ENCODE measurements at regions not wholly inside any gene's neighbourhood (a gene's known extent, or its start where the extent isn't known, plus 50 kb on each side); places are given as distances from the start of the nearest gene placed in this dataset.
"Not testable (repeated sequence)": the region's sequence is repeated elsewhere in the genome, so short reads cannot be mapped to it uniquely, and the experiment has no call there.

DNA sequence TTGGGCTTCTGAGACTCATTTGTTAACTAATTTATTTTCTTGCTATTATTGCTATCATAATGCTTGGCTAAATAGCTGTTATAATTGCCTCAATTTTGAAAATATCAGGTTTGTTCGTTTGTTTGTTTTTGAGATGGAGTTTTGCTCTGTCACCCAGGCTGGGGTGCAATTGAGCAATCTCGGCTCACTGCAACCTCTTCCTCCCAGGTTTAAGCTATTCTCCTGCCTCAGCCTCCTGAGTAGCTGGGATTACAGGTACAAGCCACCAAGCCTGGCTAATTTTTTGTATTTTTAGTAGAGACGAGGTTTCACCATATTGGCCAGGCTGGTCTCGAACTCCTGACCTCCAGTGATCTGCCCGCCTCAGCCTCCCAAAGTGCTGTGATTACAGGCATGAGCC lies 75.0 kb downstream of the ARRDC3 start:
- TF ChIP-seq POLR2AphosphoS5, POLR2A (IDR thresholded peaks at IDR 0.05): not testable (repeated sequence)
- TF ChIP-seq, protein P1, sequence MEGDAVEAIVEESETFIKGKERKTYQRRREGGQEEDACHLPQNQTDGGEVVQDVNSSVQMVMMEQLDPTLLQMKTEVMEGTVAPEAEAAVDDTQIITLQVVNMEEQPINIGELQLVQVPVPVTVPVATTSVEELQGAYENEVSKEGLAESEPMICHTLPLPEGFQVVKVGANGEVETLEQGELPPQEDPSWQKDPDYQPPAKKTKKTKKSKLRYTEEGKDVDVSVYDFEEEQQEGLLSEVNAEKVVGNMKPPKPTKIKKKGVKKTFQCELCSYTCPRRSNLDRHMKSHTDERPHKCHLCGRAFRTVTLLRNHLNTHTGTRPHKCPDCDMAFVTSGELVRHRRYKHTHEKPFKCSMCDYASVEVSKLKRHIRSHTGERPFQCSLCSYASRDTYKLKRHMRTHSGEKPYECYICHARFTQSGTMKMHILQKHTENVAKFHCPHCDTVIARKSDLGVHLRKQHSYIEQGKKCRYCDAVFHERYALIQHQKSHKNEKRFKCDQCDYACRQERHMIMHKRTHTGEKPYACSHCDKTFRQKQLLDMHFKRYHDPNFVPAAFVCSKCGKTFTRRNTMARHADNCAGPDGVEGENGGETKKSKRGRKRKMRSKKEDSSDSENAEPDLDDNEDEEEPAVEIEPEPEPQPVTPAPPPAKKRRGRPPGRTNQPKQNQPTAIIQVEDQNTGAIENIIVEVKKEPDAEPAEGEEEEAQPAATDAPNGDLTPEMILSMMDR (IDR thresholded peaks at IDR 0.05 in 8 of 11, conservative IDR thresholded peaks at IDR 0.05 in 3 of 11) = not testable (repeated sequence)

Measured in spleen (tissue), 7 donors.